ENCODE measurements at regions not wholly inside any gene's neighbourhood (a gene's known extent, or its start where the extent isn't known, plus 50 kb on each side); places are given as distances from the start of the nearest gene placed in this dataset.

DNA sequence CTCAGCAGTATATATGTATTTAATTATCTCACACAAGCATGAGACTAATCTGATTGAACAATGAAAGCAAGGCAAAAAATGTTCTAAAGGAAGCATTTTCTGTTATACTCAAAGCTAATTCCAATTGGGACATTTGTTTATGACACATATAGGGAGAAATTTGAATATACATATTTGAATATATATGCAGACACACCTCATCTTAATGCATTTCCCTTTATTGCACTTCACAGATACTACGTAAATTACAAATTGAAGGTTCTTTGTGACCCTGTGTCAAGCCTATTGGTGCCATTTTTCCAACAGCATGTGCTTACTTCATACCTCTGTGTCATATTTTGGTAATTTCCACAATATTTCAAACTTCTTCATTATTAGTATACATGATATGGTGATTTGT lies 132.1 kb upstream of the STEAP1 start:
- TF ChIP-seq, protein P1, sequence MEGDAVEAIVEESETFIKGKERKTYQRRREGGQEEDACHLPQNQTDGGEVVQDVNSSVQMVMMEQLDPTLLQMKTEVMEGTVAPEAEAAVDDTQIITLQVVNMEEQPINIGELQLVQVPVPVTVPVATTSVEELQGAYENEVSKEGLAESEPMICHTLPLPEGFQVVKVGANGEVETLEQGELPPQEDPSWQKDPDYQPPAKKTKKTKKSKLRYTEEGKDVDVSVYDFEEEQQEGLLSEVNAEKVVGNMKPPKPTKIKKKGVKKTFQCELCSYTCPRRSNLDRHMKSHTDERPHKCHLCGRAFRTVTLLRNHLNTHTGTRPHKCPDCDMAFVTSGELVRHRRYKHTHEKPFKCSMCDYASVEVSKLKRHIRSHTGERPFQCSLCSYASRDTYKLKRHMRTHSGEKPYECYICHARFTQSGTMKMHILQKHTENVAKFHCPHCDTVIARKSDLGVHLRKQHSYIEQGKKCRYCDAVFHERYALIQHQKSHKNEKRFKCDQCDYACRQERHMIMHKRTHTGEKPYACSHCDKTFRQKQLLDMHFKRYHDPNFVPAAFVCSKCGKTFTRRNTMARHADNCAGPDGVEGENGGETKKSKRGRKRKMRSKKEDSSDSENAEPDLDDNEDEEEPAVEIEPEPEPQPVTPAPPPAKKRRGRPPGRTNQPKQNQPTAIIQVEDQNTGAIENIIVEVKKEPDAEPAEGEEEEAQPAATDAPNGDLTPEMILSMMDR (IDR thresholded peaks at IDR 0.05): no peak
- no peak for TF ChIP-seq POLR2A (IDR thresholded peaks at IDR 0.05)
